HG03139 (cell line): ENCODE measurements at regions not wholly inside any gene's neighbourhood (a gene's known extent, or its start where the extent isn't known, plus 50 kb on each side); places are given as distances from the start of the nearest gene placed in this dataset.
"Not testable (repeated sequence)": the region's sequence is repeated elsewhere in the genome, so short reads cannot be mapped to it uniquely, and the experiment has no call there.

Experiments used
- ATAC-seq: cut with Tn5 transposase; IDR thresholded peaks from one replicate; pipeline ENCODE4 v1.9.1; 2021; ENCODE audit not compliant: unreplicated experiment

- ATAC-seq = no peak
Measured at GRCh38 chr6:69623357-69623756, 173.5 kb downstream of the LMBRD1 start.

GRCh38 chr6:69622924-69623323 lies 173.9 kb downstream of the LMBRD1 start:
- ATAC-seq = no peak

GRCh38 chr6:69622230-69622629 lies 174.6 kb downstream of the LMBRD1 start:
- ATAC-seq = no peak

- no peak for ATAC-seq
Measured at GRCh38 chr6:69617163-69617562, 179.6 kb downstream of the LMBRD1 start.

- no peak for ATAC-seq
Measured at GRCh38 chr6:69609836-69610472, 186.9 kb downstream of the LMBRD1 start.

GRCh38 chr6:69601132-69601531 lies 195.7 kb downstream of the LMBRD1 start:
- ATAC-seq = no peak

- no peak for ATAC-seq
Measured at GRCh38 chr6:69594405-69594804, 202.4 kb downstream of the LMBRD1 start.

GRCh38 chr6:69593706-69594105 lies 203.1 kb downstream of the LMBRD1 start:
- ATAC-seq = no peak

GRCh38 chr6:69589626-69590025 lies 207.2 kb downstream of the LMBRD1 start:
- ATAC-seq = no peak

GRCh38 chr6:69584913-69585729 lies 211.7 kb downstream of the LMBRD1 start:
- peak; percentile 93 for ATAC-seq

GRCh38 chr6:69584536-69584912 lies 212.3 kb downstream of the LMBRD1 start:
- no peak for ATAC-seq

GRCh38 chr6:69581581-69581980 lies 215.2 kb downstream of the LMBRD1 start:
- no peak for ATAC-seq

- ATAC-seq = no peak
Measured at GRCh38 chr6:69580706-69581105, 216.1 kb downstream of the LMBRD1 start.

GRCh38 chr6:69578361-69578890 lies 218.4 kb downstream of the LMBRD1 start:
- no peak for ATAC-seq

GRCh38 chr6:69571234-69571633 lies 225.6 kb downstream of the LMBRD1 start:
- ATAC-seq = no peak

- ATAC-seq = no peak
Measured at GRCh38 chr6:69570106-69570505, 226.7 kb downstream of the LMBRD1 start.

GRCh38 chr6:69560597-69560996 lies 236.2 kb downstream of the LMBRD1 start:
- not testable (repeated sequence) for ATAC-seq

- ATAC-seq = no peak
Measured at GRCh38 chr6:69555088-69555638, 241.6 kb downstream of the LMBRD1 start.

GRCh38 chr6:69542494-69542893 lies 254.3 kb downstream of the LMBRD1 start:
- no peak for ATAC-seq

- ATAC-seq = no peak
Measured at GRCh38 chr6:69527921-69528476, 268.8 kb downstream of the LMBRD1 start.

GRCh38 chr6:69515480-69515879 lies 281.3 kb downstream of the LMBRD1 start:
- not testable (repeated sequence) for ATAC-seq

GRCh38 chr6:69494595-69494994 lies 302.2 kb downstream of the LMBRD1 start:
- ATAC-seq = no peak
